ENCODE measurements at regions not wholly inside any gene's neighbourhood (a gene's known extent, or its start where the extent isn't known, plus 50 kb on each side); places are given as distances from the start of the nearest gene placed in this dataset.

GRCh38 chr17:57174591-57174990 is 81.7 kb upstream of the MSI2 start:
- Mint-ChIP-seq H3K27ac (no peak overlapping the region), H3K27me3 (peaks cover 43% of the 10 kb centered on the region), H3K36me3 (no peaks in the 10 kb centered on the region), H3K4me3 (no peak overlapping the region), H3K9me3 (ENCODE audit: low read depth) (no peaks in the 10 kb centered on the region), H3K4me1 (no peaks in the 10 kb centered on the region)
- ATAC-seq (no peak), DNase-seq (no peak)
- CTCF ChIA-PET = interaction anchor here (0.8 kb wide), 1 partner anchor 69 kb away, joined by 3 read pairs; no protein-coding TSS in a partner anchor

- CTCF ChIA-PET = no interaction called here
- H3K27me3 Mint-ChIP-seq = peaks cover 30% of the 10 kb centered on the region
- no peaks in the 10 kb centered on the region for H3K4me1 Mint-ChIP-seq
Measured at GRCh38 chr17:57178839-57179238, 77.5 kb upstream of the MSI2 start.

GRCh38 chr17:57182621-57183020 is 73.7 kb upstream of the MSI2 start:
- Mint-ChIP-seq H3K4me3 (no peak overlapping the region), H3K9me3 (ENCODE audit: low read depth) (no peaks in the 10 kb centered on the region), H3K27ac (no peak overlapping the region), H3K36me3 (no peaks in the 10 kb centered on the region), H3K4me1 (no peaks in the 10 kb centered on the region), H3K27me3 (peaks cover 14% of the 10 kb centered on the region)
- ATAC-seq (no peak), DNase-seq (no peak)
- CTCF ChIA-PET = no interaction called here

More at GRCh38 chr17:57178839-57179238, 77.5 kb upstream of the MSI2 start:
- ATAC-seq (no peak), DNase-seq (no peak)
- Mint-ChIP-seq H3K4me3 (no peak overlapping the region), H3K9me3 (ENCODE audit: low read depth) (no peaks in the 10 kb centered on the region), H3K36me3 (no peaks in the 10 kb centered on the region), H3K27ac (no peak overlapping the region)

GRCh38 chr17:57186226-57187019 is 69.9 kb upstream of the MSI2 start:
- Mint-ChIP-seq H3K4me1 (no peaks in the 10 kb centered on the region), H3K27me3 (peaks cover 10% of the 10 kb centered on the region), H3K9me3 (ENCODE audit: low read depth) (no peaks in the 10 kb centered on the region), H3K4me3 (no peak overlapping the region), H3K36me3 (no peaks in the 10 kb centered on the region), H3K27ac (no peak overlapping the region)
- CTCF ChIA-PET = no interaction called here
- DNase-seq (no peak), ATAC-seq (no peak)

- H3K4me3 Mint-ChIP-seq = no peak overlapping the region
Measured at GRCh38 chr17:57187391-57187790, 68.9 kb upstream of the MSI2 start.

GRCh38 chr17:57195785-57196460 is 60.4 kb upstream of the MSI2 start:
- peak; percentile 57 for ATAC-seq
- CTCF ChIA-PET = no interaction called here

More at GRCh38 chr17:57187391-57187790, 68.9 kb upstream of the MSI2 start:
- Mint-ChIP-seq H3K4me1 (no peaks in the 10 kb centered on the region), H3K27ac (no peak overlapping the region), H3K27me3 (peaks cover 15% of the 10 kb centered on the region), H3K9me3 (ENCODE audit: low read depth) (no peaks in the 10 kb centered on the region), H3K36me3 (no peaks in the 10 kb centered on the region)
- CTCF ChIA-PET = no interaction called here
- DNase-seq = no peak
- ATAC-seq = no peak

GRCh38 chr17:57197466-57198071 is 58.8 kb upstream of the MSI2 start:
- Mint-ChIP-seq H3K27me3 (peaks cover 23% of the 10 kb centered on the region), H3K27ac (no peak overlapping the region), H3K4me1 (peaks cover 5% of the 10 kb centered on the region), H3K4me3 (no peak overlapping the region), H3K36me3 (no peaks in the 10 kb centered on the region), H3K9me3 (ENCODE audit: low read depth) (peaks cover 5% of the 10 kb centered on the region)
- no peak for ATAC-seq
- CTCF ChIA-PET = no interaction called here
- DNase-seq = no peak

More at GRCh38 chr17:57195785-57196460, 60.4 kb upstream of the MSI2 start:
- no peaks in the 10 kb centered on the region for H3K36me3 Mint-ChIP-seq
- peaks cover 30% of the 10 kb centered on the region for H3K27me3 Mint-ChIP-seq
- H3K4me3 Mint-ChIP-seq = no peak overlapping the region
- H3K4me1 Mint-ChIP-seq = peaks cover 5% of the 10 kb centered on the region
- H3K27ac Mint-ChIP-seq = no peak overlapping the region
- peaks cover 5% of the 10 kb centered on the region for H3K9me3 Mint-ChIP-seq (ENCODE audit: low read depth)
- DNase-seq = no peak

GRCh38 chr17:57201481-57201880 is 54.8 kb upstream of the MSI2 start:
- ATAC-seq = no peak

GRCh38 chr17:57203040-57203439 is 53.3 kb upstream of the MSI2 start:
- DNase-seq = no peak
- no peak overlapping the region for H3K27ac Mint-ChIP-seq
- H3K36me3 Mint-ChIP-seq = no peaks in the 10 kb centered on the region
- CTCF ChIA-PET = interaction anchor here (1.0 kb wide), 1 partner anchor 193 kb away, joined by 3 read pairs; no protein-coding TSS in a partner anchor
- no peaks in the 10 kb centered on the region for H3K4me1 Mint-ChIP-seq
- H3K9me3 Mint-ChIP-seq (ENCODE audit: low read depth) = no peaks in the 10 kb centered on the region
- no peak for ATAC-seq
- peaks cover 28% of the 10 kb centered on the region for H3K27me3 Mint-ChIP-seq
- no peak overlapping the region for H3K4me3 Mint-ChIP-seq

More at GRCh38 chr17:57201481-57201880, 54.8 kb upstream of the MSI2 start:
- Mint-ChIP-seq H3K4me1 (no peaks in the 10 kb centered on the region), H3K27me3 (peaks cover 19% of the 10 kb centered on the region), H3K36me3 (no peaks in the 10 kb centered on the region), H3K4me3 (no peak overlapping the region), H3K27ac (no peak overlapping the region), H3K9me3 (ENCODE audit: low read depth) (no peaks in the 10 kb centered on the region)
- DNase-seq = no peak
- CTCF ChIA-PET = no interaction called here
